HG03103 (cell line): ENCODE measurements at regions not wholly inside any gene's neighbourhood (a gene's known extent, or its start where the extent isn't known, plus 50 kb on each side); places are given as distances from the start of the nearest gene placed in this dataset.

Experiments used
- ATAC-seq: cut with Tn5 transposase; IDR thresholded peaks from one replicate; pipeline ENCODE4 v1.9.1; 2021; ENCODE audit warnings: low read depth; ENCODE audit not compliant: unreplicated experiment

DNA sequence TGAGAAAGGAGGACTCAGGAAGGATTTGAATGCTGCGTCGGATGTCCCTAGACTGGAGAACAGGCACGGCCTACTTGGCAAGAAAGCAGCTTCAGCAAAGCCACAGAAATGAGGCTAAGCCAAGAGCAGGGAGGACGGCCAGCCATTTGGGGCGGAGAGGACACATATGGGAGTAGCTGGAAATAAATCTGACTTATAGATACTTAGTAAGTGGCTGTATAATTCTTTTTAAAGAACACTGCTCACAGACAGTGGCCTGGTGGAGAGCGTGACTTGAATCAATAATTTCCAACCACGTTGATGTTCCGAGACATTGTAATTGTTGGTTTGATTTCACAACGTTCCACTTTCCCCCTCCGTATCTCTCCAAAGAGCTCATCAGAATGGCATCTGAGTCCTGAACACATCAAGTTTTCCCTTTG is 67.7 kb upstream of the JCAD start:
- no peak for ATAC-seq

DNA sequence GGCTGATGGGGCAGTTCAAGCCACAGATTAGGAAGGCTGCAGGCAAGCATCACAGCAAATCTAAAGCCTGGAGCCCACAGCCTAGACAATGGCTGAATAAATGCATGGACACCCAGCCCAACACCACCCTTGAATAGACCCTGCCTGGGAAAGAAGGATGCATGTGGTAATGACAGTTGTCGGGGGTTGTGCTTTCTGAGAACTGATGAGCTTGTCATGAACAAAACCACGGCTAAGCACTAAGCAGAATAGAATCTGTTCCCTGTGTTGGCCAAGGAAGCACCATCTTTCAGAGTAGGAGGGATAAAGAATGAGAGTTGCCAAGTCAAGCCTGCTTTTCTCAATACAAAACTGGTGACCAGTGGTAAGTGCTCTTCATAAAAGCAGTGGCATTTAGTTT is 66.1 kb upstream of the JCAD start:
- ATAC-seq: no peak

DNA sequence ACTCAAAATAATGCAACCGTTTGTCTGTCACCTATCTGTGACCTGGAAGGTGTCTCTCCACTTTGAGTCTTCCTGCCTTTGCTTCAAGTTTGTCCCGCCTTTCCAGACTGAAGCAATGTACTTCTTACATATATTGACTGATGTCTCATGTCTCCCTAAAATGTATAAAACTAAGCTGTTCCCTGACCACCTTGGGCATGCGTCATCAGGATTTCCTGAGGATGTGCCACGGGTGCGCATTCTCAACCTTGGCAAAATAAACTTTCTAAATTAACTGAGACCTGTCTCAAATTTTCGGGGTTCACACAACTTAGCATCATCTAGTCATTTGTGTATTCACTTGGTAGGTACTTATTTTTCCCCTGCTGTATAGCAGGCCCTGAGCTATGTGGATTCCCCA is 65.3 kb upstream of the JCAD start:
- no peak for ATAC-seq

DNA sequence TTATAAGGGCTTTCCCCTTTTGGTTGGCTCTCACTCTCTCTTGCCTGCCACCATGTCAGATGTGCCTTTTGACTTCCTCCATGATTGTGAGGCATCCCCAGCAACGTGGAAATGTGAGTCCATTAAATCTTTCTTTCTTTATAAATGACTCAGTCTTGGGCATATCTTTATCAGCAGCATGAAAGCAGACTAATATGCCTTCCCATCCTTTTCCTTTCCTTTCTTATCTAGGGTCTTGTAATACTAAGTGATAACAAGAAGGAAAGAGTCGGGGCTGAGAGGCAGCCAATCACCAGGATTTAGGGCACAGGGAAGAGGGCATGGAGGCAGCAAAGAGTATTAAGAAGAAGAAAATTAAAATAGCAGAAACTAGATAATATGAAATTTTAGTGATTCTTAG is 62.0 kb upstream of the JCAD start:
- ATAC-seq: no peak

DNA sequence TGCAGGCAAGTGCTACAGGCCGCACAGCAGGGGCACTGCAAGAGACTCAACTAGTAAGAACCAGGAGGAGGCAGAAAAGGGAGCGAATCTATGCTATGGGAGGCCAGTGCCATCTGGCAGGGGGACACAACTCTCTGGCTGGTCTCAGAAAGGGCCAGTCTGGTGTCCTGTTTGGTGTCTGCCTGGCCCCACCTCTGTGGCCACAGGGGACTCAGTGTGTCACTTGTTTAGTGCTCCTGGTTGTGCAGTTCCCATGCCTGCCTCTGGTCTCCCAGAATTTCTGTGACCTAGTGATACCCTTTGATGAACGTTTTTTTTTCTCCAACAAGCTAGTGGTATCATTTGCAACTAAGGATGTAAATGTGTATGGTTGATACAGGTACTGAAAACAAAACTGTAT is 59.2 kb upstream of the JCAD start:
- no peak for ATAC-seq

DNA sequence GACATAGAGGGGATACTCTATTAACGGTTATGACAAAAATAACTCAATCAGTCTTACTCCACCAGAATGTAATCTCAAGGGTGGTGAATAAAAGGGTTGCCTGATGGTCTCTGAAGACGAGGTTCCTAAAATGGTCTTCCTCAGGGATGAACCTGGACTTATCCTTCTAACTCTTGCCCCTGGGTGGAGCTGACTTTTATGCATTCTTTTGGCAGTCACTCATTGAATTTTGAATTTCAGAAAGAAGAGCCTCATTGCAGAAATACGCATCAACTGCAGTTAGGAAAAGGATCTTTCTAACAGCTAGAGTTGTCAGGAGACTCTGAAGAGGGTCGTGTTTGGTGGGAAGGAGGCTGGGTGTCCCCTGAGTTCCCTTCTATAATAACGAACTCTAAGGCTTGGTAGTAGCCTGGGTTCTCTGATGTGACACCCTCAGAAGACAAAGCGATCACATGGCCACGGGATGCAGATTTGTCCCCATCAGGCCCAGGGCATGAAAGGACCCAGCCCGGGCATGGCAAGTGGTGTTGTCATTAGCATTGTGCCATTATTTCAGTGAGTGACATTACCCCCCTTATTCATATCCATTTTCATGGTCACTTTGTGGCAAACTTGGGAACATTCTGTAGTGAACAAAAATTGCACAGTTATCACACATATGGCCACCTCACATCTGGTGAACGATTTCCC is 58.6 kb upstream of the JCAD start:
- ATAC-seq: no peak

DNA sequence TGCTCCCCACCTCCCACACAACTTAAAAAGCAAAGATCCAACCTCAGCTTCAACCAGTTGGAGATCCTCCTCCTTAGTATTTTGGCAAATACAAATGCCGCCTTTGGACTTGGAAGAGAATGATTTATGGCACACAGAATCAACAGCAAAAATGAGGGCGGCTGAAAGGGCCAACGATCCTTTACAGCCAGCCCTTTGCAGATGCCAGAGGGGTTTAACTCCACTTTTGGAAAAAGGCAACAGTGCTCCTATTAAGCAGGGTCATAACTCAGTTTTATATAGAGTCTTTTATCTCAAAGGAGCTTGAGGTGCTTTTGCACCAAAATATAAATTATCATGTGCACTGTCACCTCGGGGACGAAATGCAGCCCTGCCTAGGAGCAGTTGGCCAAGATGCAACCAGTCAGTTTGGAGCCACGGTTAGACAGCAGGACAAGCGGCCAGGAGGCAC is 56.7 kb upstream of the JCAD start:
- ATAC-seq: no peak

DNA sequence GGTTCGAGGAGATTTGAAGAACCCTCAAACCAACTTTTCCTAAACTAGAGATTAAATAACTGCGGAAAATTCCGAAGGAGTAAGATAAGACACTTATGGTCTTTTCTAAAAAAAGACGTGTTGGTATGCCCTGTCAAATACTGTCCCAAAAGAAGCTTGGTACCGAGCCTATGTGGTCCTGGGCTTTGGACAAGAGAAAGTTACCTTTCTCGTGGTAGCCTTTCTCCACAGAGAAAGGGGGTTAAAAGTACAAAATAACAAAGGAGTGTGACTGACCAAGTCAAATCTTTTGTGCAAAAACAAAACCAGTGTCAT is 56.2 kb upstream of the JCAD start:
- no peak for ATAC-seq

DNA sequence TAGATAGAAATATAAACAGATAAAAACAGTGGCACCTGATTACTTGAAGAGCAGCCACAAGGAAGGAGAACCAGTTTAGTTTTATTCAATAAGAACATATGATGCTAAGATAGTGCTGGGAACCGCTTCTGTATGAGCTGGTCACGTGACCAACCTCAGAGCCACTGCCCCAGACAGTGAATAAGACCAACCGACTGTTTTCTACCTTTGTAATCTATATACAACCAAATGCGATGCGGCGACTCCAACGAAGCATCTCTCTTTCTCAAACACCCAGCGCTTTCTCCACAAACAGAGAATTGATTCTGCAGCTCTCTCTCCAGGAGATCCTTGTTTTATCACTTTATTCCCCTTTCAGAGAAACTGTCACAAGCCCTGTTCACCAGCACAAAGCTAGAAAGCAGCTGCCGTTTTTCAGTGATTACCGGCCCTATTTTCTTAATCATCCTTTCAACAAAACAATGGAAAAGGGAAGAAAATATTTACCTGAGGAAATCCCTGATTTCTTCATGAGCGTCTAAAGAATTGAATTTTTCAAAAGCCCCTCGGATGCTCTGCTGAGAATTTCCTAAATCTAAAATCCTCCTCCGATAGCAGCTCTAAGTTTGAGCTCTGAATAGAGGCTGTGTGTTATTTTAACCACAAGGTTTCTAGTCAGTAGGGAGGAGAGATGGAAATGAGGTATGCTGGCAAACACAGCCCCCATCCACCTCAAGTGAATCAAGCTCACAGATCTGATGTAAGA is 55.7 kb upstream of the JCAD start:
- ATAC-seq: no peak

DNA sequence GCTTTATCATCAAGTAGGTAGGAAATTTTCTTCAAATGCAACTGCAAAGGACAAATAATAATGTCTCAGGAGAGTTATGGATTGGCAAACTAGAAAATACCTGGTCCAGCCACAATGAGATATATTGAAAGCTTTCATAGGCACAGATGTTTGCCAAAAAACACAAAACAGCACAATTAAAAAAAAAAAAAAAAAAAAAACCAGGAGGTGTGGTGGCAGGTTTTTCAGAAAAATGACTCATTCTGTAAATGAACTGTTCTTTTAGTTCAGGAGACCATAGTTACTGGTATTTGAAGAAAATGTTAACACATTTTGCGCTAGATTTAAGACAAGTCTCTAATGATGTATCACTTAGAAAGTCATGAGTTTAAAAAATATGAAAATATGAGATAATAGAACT is 55.0 kb upstream of the JCAD start:
- ATAC-seq: no peak

DNA sequence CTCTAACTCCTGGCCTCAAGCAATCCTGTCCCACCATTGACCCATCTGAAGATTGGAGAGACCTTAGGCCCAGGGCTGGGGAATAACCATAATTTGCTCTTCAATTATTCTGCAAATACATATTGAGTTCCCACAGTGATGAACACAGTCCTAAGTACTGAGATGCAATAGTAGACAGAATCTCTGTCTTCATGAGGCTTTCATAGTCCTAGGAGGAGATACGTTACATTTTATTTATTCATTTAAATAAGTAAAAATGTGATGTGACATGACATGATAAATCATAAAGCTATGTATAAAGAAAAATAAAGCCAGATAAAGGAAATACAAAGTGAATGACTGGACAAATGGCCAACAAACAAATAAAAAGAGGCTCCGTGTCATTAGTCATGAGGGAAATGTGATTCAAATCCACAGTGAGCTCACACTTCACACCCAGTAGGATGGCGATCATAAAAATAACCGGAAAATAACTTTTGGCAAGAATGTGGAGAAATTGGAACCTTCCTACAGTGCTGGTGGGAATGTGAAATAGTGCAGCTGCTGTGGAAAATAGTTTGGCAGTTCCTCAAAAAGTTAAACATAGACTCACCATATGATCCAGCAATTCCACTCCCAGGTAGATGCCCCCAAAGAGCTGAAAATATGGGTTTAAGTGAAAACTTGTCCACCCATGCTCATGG is 52.1 kb upstream of the JCAD start:
- ATAC-seq: no peak
